Smooth muscle cell (in vitro differentiated cells): ENCODE measurements at regions not wholly inside any gene's neighbourhood (a gene's known extent, or its start where the extent isn't known, plus 50 kb on each side); places are given as distances from the start of the nearest gene placed in this dataset.

Experiments used
- DNase-seq: peaks from one replicate; lab custom pipeline; 2025; ENCODE audit not compliant: unreplicated experiment; lab: John Stamatoyannopoulos, UW
- H2AFZ ChIP-seq: fragments of 200-600 bp; sonication (generic); 2 replicates; pipeline ENCODE4 v1.6.0; 2016; ENCODE audit warnings: antibody characterized with exemption, low read depth, mild to moderate bottlenecking
- H3F3A ChIP-seq: fragments of 200-600 bp; sonication (generic); 2 replicates; pipeline ENCODE4 v1.6.0; 2017; ENCODE audit warnings: antibody characterized with exemption, low read depth
- H3K27ac ChIP-seq: fragments of 200-600 bp; sonication (generic); 2 replicates; pipeline ENCODE4 v1.5.1; 2016; ENCODE audit warnings: low read depth, mild to moderate bottlenecking
- H3K27me3 ChIP-seq: fragments of 200-600 bp; sonication (generic); 2 replicates; pipeline ENCODE4 v1.6.1; 2016; ENCODE audit warnings: low read depth, mild to moderate bottlenecking
- H3K36me3 ChIP-seq: fragments of 200-600 bp; sonication (generic); 2 replicates; pipeline ENCODE4 v1.5.1; 2016; ENCODE audit warnings: low read depth
- H3K4me1 ChIP-seq: fragments of 200-600 bp; sonication (generic); 2 replicates; pipeline ENCODE4 v1.5.1; 2016; ENCODE audit warnings: low read depth
- H3K4me2 ChIP-seq: fragments of 200-600 bp; sonication (generic); 2 replicates; pipeline ENCODE4 v1.6.0; 2016; ENCODE audit warnings: mild to moderate bottlenecking
- H3K4me3 ChIP-seq: fragments of 200-600 bp; sonication (generic); 2 replicates; pipeline ENCODE4 v1.5.1; 2016; ENCODE audit warnings: mild to moderate bottlenecking
- H3K79me2 ChIP-seq: fragments of 200-600 bp; sonication (generic); 2 replicates; pipeline ENCODE4 v1.6.0; 2016; ENCODE audit warnings: low read depth, mild to moderate bottlenecking
- H3K9ac ChIP-seq: fragments of 200-600 bp; sonication (generic); 2 replicates; pipeline ENCODE4 v1.6.0; 2016; ENCODE audit warnings: low read depth
- H3K9me3 ChIP-seq: fragments of 200-600 bp; sonication (generic); replicated peaks from 2 replicates; pipeline ENCODE4 v1.5.1; 2016; ENCODE audit warnings: low read depth
- H4K20me1 ChIP-seq: fragments of 200-600 bp; sonication (generic); 2 replicates; pipeline ENCODE4 v1.6.0; 2016; ENCODE audit warnings: low read depth
- WGBS: methylation state at CpG from one replicate; pipeline ENCODE4 v1.1.7; 2016; ENCODE audit warnings: low lambda C conversion rate; 5-methylcytosine and 5-hydroxymethylcytosine counted together
- TF ChIP-seq, protein P1 (sequence below): fragments of 200-600 bp; sonication (generic); IDR thresholded peaks from 2 replicates; pipeline ENCODE4 v1.5.1; 2017; ENCODE audit warnings: borderline replicate concordance, mild to moderate bottlenecking, antibody characterized with exemption; ENCODE audit not compliant: insufficient read depth, poor library complexity, severe bottlenecking

DNA sequence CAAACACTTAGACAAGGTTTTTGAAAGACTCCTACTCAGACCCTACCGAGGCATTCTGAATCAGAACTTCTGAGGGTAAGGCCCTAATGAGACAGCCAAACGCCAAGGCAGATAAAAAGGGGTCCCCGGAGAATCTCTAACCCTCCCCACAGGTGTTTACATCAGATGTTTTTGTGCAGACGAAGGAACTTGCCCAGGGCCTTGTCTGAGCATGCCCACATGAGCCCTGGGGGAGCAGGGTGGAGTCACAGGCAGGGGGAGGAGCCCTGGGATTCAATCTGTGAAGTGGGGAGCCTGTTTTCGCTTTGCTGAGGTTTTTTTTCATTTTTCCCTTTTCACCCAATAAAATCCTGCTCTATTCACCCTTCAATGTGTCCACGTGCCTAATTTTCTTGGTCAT lies 61.6 kb upstream of the MED4 start:
- Histone ChIP-seq H3F3A (no peaks in the 10 kb centered on the region), H2AFZ (no peak overlapping the region), H4K20me1 (no peaks in the 10 kb centered on the region), H3K9ac (no peak overlapping the region), H3K27me3 (no peaks in the 10 kb centered on the region), H3K4me3 (no peak overlapping the region), H3K79me2 (no peaks in the 10 kb centered on the region), H3K27ac (peak overlapping the region; percentile 9), H3K9me3 (no peaks in the 10 kb centered on the region), H3K4me2 (no peak overlapping the region), H3K36me3 (no peaks in the 10 kb centered on the region), H3K4me1 (no peaks in the 10 kb centered on the region)
- no peak for DNase-seq
- TF ChIP-seq, protein P1, sequence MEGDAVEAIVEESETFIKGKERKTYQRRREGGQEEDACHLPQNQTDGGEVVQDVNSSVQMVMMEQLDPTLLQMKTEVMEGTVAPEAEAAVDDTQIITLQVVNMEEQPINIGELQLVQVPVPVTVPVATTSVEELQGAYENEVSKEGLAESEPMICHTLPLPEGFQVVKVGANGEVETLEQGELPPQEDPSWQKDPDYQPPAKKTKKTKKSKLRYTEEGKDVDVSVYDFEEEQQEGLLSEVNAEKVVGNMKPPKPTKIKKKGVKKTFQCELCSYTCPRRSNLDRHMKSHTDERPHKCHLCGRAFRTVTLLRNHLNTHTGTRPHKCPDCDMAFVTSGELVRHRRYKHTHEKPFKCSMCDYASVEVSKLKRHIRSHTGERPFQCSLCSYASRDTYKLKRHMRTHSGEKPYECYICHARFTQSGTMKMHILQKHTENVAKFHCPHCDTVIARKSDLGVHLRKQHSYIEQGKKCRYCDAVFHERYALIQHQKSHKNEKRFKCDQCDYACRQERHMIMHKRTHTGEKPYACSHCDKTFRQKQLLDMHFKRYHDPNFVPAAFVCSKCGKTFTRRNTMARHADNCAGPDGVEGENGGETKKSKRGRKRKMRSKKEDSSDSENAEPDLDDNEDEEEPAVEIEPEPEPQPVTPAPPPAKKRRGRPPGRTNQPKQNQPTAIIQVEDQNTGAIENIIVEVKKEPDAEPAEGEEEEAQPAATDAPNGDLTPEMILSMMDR, result no peak
- 76% methylated on average over 6 of the region's 6 CpGs for WGBS

GRCh38 chr13:48155848-48156247 lies 60.9 kb upstream of the MED4 start:
- Histone ChIP-seq H3K27me3 (no peaks in the 10 kb centered on the region), H4K20me1 (no peaks in the 10 kb centered on the region), H3K4me3 (no peak overlapping the region), H3K4me1 (no peaks in the 10 kb centered on the region), H2AFZ (no peak overlapping the region), H3K4me2 (no peak overlapping the region), H3K27ac (peak overlapping the region; percentile 72), H3F3A (no peaks in the 10 kb centered on the region), H3K36me3 (no peaks in the 10 kb centered on the region), H3K79me2 (no peaks in the 10 kb centered on the region), H3K9me3 (no peaks in the 10 kb centered on the region), H3K9ac (peak overlapping the region; percentile 48)
- DNase-seq, result no peak
- 74% methylated on average over 2 of the region's 2 CpGs for WGBS
- TF ChIP-seq, protein P1, result no peak

- no peak overlapping the region for H3K9ac ChIP-seq
- H3K4me1 ChIP-seq, result no peaks in the 10 kb centered on the region
- no peak overlapping the region for H2AFZ ChIP-seq
- no peak overlapping the region for H3K4me2 ChIP-seq
- no peaks in the 10 kb centered on the region for H4K20me1 ChIP-seq
- H3K27ac ChIP-seq, result peak overlapping the region; percentile 72
- no peaks in the 10 kb centered on the region for H3K9me3 ChIP-seq
- TF ChIP-seq, protein P1, result no peak
- no peaks in the 10 kb centered on the region for H3K36me3 ChIP-seq
- H3K27me3 ChIP-seq, result no peaks in the 10 kb centered on the region
- H3K4me3 ChIP-seq, result no peak overlapping the region
- no peaks in the 10 kb centered on the region for H3K79me2 ChIP-seq
- DNase-seq, result no peak
- H3F3A ChIP-seq, result no peaks in the 10 kb centered on the region
- WGBS, result 92% methylated on average over 6 of the region's 6 CpGs
Measured at GRCh38 chr13:48154671-48155070, 59.8 kb upstream of the MED4 start.

DNA sequence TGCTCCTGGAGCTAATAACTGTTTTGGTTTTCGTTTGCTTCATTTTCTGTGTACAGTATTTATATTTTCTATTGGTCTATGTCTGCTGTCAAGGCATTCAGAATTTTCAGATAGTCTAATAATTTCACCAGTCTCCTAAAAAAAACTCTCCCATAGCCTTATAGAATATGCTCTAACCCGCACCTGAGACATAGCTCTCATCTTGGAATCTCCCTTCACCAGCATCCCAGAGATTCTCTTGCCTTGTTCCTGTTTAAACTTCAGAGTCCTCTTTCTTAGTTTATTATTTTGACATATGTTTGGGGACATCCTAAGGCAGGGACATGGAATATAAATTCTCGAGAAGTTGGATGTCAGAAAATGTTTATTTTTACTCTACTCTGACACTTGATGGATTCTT lies 58.3 kb upstream of the MED4 start:
- Histone ChIP-seq H3K9me3 (no peaks in the 10 kb centered on the region), H2AFZ (no peak overlapping the region), H3F3A (no peaks in the 10 kb centered on the region), H3K4me3 (no peak overlapping the region), H3K27me3 (no peaks in the 10 kb centered on the region), H3K36me3 (no peaks in the 10 kb centered on the region), H3K79me2 (no peaks in the 10 kb centered on the region), H3K9ac (no peak overlapping the region), H4K20me1 (no peaks in the 10 kb centered on the region), H3K4me1 (no peaks in the 10 kb centered on the region), H3K27ac (peak overlapping the region; percentile 49), H3K4me2 (no peak overlapping the region)
- 93% methylated on average over 3 of the region's 3 CpGs for WGBS
- TF ChIP-seq, protein P1, result no peak
- DNase-seq, result no peak
